ENCODE measurements at regions not wholly inside any gene's neighbourhood (a gene's known extent, or its start where the extent isn't known, plus 50 kb on each side); places are given as distances from the start of the nearest gene placed in this dataset.

GRCh38 chr3:110731148-110731547, 340.5 kb upstream of the NECTIN3 start:
- no peak for DNase-seq (ENCODE audit: low read depth)
- no peak for TF ChIP-seq CTCF (conservative IDR thresholded peaks at IDR 0.05; ENCODE audit: control insufficient read depth, insufficient read depth, low read depth, low read length)
- no peak overlapping the region for H3K4me3 ChIP-seq (ENCODE audit: control insufficient read depth, low read depth, low read length)

GRCh38 chr3:110732420-110732819, 339.2 kb upstream of the NECTIN3 start:
- TF ChIP-seq CTCF (conservative IDR thresholded peaks at IDR 0.05; ENCODE audit: control insufficient read depth, insufficient read depth, low read depth, low read length): no peak
- H3K4me3 ChIP-seq (ENCODE audit: control insufficient read depth, low read depth, low read length): no peak overlapping the region
- no peak for DNase-seq (ENCODE audit: low read depth)

GRCh38 chr3:110733045-110733444, 338.6 kb upstream of the NECTIN3 start:
- DNase-seq (ENCODE audit: low read depth): no peak
- TF ChIP-seq CTCF (conservative IDR thresholded peaks at IDR 0.05; ENCODE audit: control insufficient read depth, insufficient read depth, low read depth, low read length): no peak
- no peak overlapping the region for H3K4me3 ChIP-seq (ENCODE audit: control insufficient read depth, low read depth, low read length)

GRCh38 chr3:110734524-110734923, 337.1 kb upstream of the NECTIN3 start:
- DNase-seq (ENCODE audit: low read depth): no peak
- no peak overlapping the region for H3K4me3 ChIP-seq (ENCODE audit: control insufficient read depth, low read depth, low read length)
- TF ChIP-seq CTCF (conservative IDR thresholded peaks at IDR 0.05; ENCODE audit: control insufficient read depth, insufficient read depth, low read depth, low read length): no peak

- no peak for TF ChIP-seq CTCF (conservative IDR thresholded peaks at IDR 0.05; ENCODE audit: control insufficient read depth, insufficient read depth, low read depth, low read length)
- no peak overlapping the region for H3K4me3 ChIP-seq (ENCODE audit: control insufficient read depth, low read depth, low read length)
- no peak for DNase-seq (ENCODE audit: low read depth)
These were observed 335.3 kb upstream of the NECTIN3 start for GRCh38 chr3:110736332-110736731.

- TF ChIP-seq CTCF (conservative IDR thresholded peaks at IDR 0.05; ENCODE audit: control insufficient read depth, insufficient read depth, low read depth, low read length): no peak
- DNase-seq (ENCODE audit: low read depth): no peak
These were observed 333.1 kb upstream of the NECTIN3 start for GRCh38 chr3:110738531-110738930.

GRCh38 chr3:110741891-110742290, 329.7 kb upstream of the NECTIN3 start:
- no peak for DNase-seq (ENCODE audit: low read depth)
- TF ChIP-seq CTCF (conservative IDR thresholded peaks at IDR 0.05; ENCODE audit: control insufficient read depth, insufficient read depth, low read depth, low read length): no peak

More at GRCh38 chr3:110738531-110738930, 333.1 kb upstream of the NECTIN3 start:
- H3K4me3 ChIP-seq (ENCODE audit: control insufficient read depth, low read depth, low read length): no peak overlapping the region

More at GRCh38 chr3:110741891-110742290, 329.7 kb upstream of the NECTIN3 start:
- H3K4me3 ChIP-seq (ENCODE audit: control insufficient read depth, low read depth, low read length): no peak overlapping the region
